ENCODE measurements at regions not wholly inside any gene's neighbourhood (a gene's known extent, or its start where the extent isn't known, plus 50 kb on each side); places are given as distances from the start of the nearest gene placed in this dataset.

- CTCF ChIA-PET, result interaction anchor here (0.7 kb wide), 1 partner anchor 1444 kb away, joined by 3 read pairs; no protein-coding TSS in a partner anchor
- H3K4me1 ChIP-seq (replicated peaks; ENCODE audit: insufficient read depth), result peaks cover 12% of the 10 kb centered on the region
- no peak overlapping the region for H3K4me2 ChIP-seq
- peaks cover 5% of the 10 kb centered on the region for H3F3A ChIP-seq (ENCODE audit: insufficient read depth, low read depth)
- H3K27ac ChIP-seq, result no peak overlapping the region
- POLR2A ChIA-PET (ENCODE audit: unreplicated experiment), result no interaction called here
- intact Hi-C loops (cut with micrococcal nuclease; ENCODE audit: unreplicated experiment), result no loop called here
- H2AFZ ChIP-seq, result no peak overlapping the region
- H3K9me2 ChIP-seq (ENCODE audit: insufficient read depth), result no peaks in the 10 kb centered on the region
- H3K36me3 ChIP-seq (ENCODE audit: low read depth), result no peaks in the 10 kb centered on the region
- DNase-seq, result no peak
- no peak overlapping the region for H3K4me3 ChIP-seq
- no peaks in the 10 kb centered on the region for H3K9me3 ChIP-seq (ENCODE audit: insufficient read depth, low read depth)
- TF ChIP-seq CTCF (conservative IDR thresholded peaks at IDR 0.05), result no peak
- no peak for TF ChIP-seq EZH2 (IDR thresholded peaks at IDR 0.05; ENCODE audit: low read depth)
- H3K79me2 ChIP-seq (ENCODE audit: low read depth), result no peaks in the 10 kb centered on the region
- no TSS peak for BruUV-seq (replicated peaks)
- no peaks in the 10 kb centered on the region for H4K20me1 ChIP-seq (ENCODE audit: insufficient read depth)
- H3K27me3 ChIP-seq (ENCODE audit: insufficient read depth, low read depth), result no peaks in the 10 kb centered on the region
Measured at GRCh38 chr12:93127582-93128331, 198.7 kb upstream of the EEA1 start.

GRCh38 chr12:93128332-93128707, 199.2 kb upstream of the EEA1 start:
- no peak overlapping the region for H3K27ac ChIP-seq
- no peaks in the 10 kb centered on the region for H3K9me2 ChIP-seq (ENCODE audit: insufficient read depth)
- no peak overlapping the region for H3K4me2 ChIP-seq
- H2AFZ ChIP-seq, result no peak overlapping the region
- peaks cover 6% of the 10 kb centered on the region for H3K4me1 ChIP-seq (replicated peaks; ENCODE audit: insufficient read depth)
- no peak overlapping the region for H3K4me3 ChIP-seq
- H4K20me1 ChIP-seq (ENCODE audit: insufficient read depth), result no peaks in the 10 kb centered on the region
- intact Hi-C loops (cut with micrococcal nuclease; ENCODE audit: unreplicated experiment), result no loop called here
- H3K27me3 ChIP-seq (ENCODE audit: insufficient read depth, low read depth), result no peaks in the 10 kb centered on the region
- TF ChIP-seq CTCF (conservative IDR thresholded peaks at IDR 0.05) (no peak), EZH2 (IDR thresholded peaks at IDR 0.05; ENCODE audit: low read depth) (no peak)
- ChIA-PET CTCF (interaction anchor here (0.7 kb wide), 1 partner anchor 1443 kb away, joined by 3 read pairs; no protein-coding TSS in a partner anchor), POLR2A (ENCODE audit: unreplicated experiment) (no interaction called here)
- DNase-seq, result no peak
- no peaks in the 10 kb centered on the region for H3K36me3 ChIP-seq (ENCODE audit: low read depth)
- H3K79me2 ChIP-seq (ENCODE audit: low read depth), result no peaks in the 10 kb centered on the region
- no peaks in the 10 kb centered on the region for H3K9me3 ChIP-seq (ENCODE audit: insufficient read depth, low read depth)
- no peaks in the 10 kb centered on the region for H3F3A ChIP-seq (ENCODE audit: insufficient read depth, low read depth)
- no TSS peak for BruUV-seq (replicated peaks)

- H3F3A ChIP-seq (ENCODE audit: insufficient read depth, low read depth), result peaks cover 15% of the 10 kb centered on the region; the same call in 1 of the 2 replicates
- TF ChIP-seq CTCF (conservative IDR thresholded peaks at IDR 0.05) (no peak), EZH2 (IDR thresholded peaks at IDR 0.05; ENCODE audit: low read depth) (no peak)
- BruUV-seq (replicated peaks), result no TSS peak
- ChIA-PET POLR2A (ENCODE audit: unreplicated experiment) (no interaction called here), CTCF (no interaction called here)
- H3K27ac ChIP-seq, result no peak overlapping the region
- H3K27me3 ChIP-seq (ENCODE audit: insufficient read depth, low read depth), result no peaks in the 10 kb centered on the region
- no peaks in the 10 kb centered on the region for H3K79me2 ChIP-seq (ENCODE audit: low read depth)
- no peaks in the 10 kb centered on the region for H3K9me3 ChIP-seq (ENCODE audit: insufficient read depth, low read depth)
- H4K20me1 ChIP-seq (ENCODE audit: insufficient read depth), result no peaks in the 10 kb centered on the region
- H2AFZ ChIP-seq, result no peak overlapping the region
- intact Hi-C loops (cut with micrococcal nuclease; ENCODE audit: unreplicated experiment), result no loop called here
- no peak overlapping the region for H3K4me2 ChIP-seq
- peaks cover 22% of the 10 kb centered on the region for H3K4me1 ChIP-seq (replicated peaks; ENCODE audit: insufficient read depth)
- DNase-seq, result no peak
- H3K4me3 ChIP-seq, result no peak overlapping the region
- H3K36me3 ChIP-seq (ENCODE audit: low read depth), result no peaks in the 10 kb centered on the region
- H3K9me2 ChIP-seq (ENCODE audit: insufficient read depth), result no peaks in the 10 kb centered on the region
Measured at GRCh38 chr12:93130366-93131054, 201.4 kb upstream of the EEA1 start.
